MCF 10A (cell line): ENCODE measurements at regions not wholly inside any gene's neighbourhood (a gene's known extent, or its start where the extent isn't known, plus 50 kb on each side); places are given as distances from the start of the nearest gene placed in this dataset.

Source experiments
- BruUV-seq: library from RNA; stranded (reverse); fragments of 400-500 nt; replicated peaks from 2 replicates; lab custom pipeline; 2021; lab: Mats Ljungman, UMichigan
- CTCF ChIA-PET: fragments of 300-600 bp; sonication (Branson Sonifier 250); formaldehyde crosslinking; extraction: SDS; loops from one replicate; lab custom pipeline; 2021; ENCODE audit warnings: antibody characterized with exemption, inconsistent platforms; lab: Yijun Ruan, JAX
- POLR2A ChIA-PET: fragments of 300-600, 350-650 bp; sonication (Branson Sonifier 250); formaldehyde crosslinking; extraction: SDS; loops from one replicate; lab custom pipeline; 2020; ENCODE audit warnings: antibody characterized with exemption, inconsistent platforms; lab: Yijun Ruan, JAX
- DNase-seq: peaks from one replicate; pipeline ENCODE4 v3.0.0-alpha.2; 2018; ENCODE audit not compliant: unreplicated experiment
- H3K27ac Mint-ChIP-seq: one replicate; pipeline ENCODE4 v1.8.0; 2022; ENCODE audit warnings: mild to moderate bottlenecking, low read depth, mixed read lengths; ENCODE audit not compliant: unreplicated experiment
- H3K27me3 Mint-ChIP-seq: one replicate; pipeline ENCODE4 v1.8.0; 2022; ENCODE audit warnings: mixed read lengths; ENCODE audit not compliant: insufficient read depth, unreplicated experiment
- H3K36me3 Mint-ChIP-seq: one replicate; pipeline ENCODE4 v1.8.0; 2022; ENCODE audit warnings: mild to moderate bottlenecking, moderate library complexity, mixed read lengths; ENCODE audit not compliant: insufficient read depth, unreplicated experiment
- H3K4me1 Mint-ChIP-seq: one replicate; pipeline ENCODE4 v1.8.0; 2022; ENCODE audit warnings: mixed read lengths; ENCODE audit not compliant: insufficient read depth, unreplicated experiment
- H3K4me3 Mint-ChIP-seq: one replicate; pipeline ENCODE4 v1.8.0; 2022; ENCODE audit warnings: mild to moderate bottlenecking, moderate library complexity, mixed read lengths; ENCODE audit not compliant: unreplicated experiment
- H3K9me3 Mint-ChIP-seq: one replicate; pipeline ENCODE4 v1.8.0; 2022; ENCODE audit warnings: mixed read lengths; ENCODE audit not compliant: unreplicated experiment
- intact Hi-C: fragments of 100-400 bp; cut with micrococcal nuclease; formaldehyde crosslinking; loops from 2 replicates; pipeline ENCODE4 v1.14.1; 2022
- TF ChIP-seq, protein P1 (sequence below): fragments of 200-600 bp; IDR thresholded peaks from one replicate; pipeline ENCODE4 v1.8.0; 2022; ENCODE audit warnings: antibody characterized with exemption, mild to moderate bottlenecking; ENCODE audit not compliant: unreplicated experiment

DNA sequence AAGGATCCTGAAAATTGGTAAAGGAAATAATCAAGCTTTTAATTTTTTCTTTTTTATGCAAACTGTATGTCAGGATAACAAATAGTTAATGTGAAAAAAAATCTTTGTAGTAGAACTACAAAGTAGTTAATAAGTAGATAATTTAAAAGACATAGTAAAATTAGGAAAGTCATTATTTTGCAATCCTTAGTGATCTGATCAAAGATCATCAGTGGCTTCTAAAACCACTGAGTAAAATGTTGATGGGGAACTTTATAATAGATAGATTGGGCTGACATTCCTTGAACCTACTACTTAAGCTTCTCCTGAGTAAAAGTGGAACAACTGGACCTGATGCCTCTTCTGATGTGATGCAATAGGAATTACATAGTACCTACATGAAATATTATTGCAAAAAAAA lies 119.0 kb upstream of the TMTC2 start:
- intact Hi-C loops, result no loop called here
- H3K9me3 Mint-ChIP-seq, result peaks cover 7% of the 10 kb centered on the region
- no peaks in the 10 kb centered on the region for H3K36me3 Mint-ChIP-seq
- no peak overlapping the region for H3K27ac Mint-ChIP-seq
- H3K27me3 Mint-ChIP-seq, result no peaks in the 10 kb centered on the region
- POLR2A ChIA-PET, result interaction anchor here (0.6 kb wide), 1 partner anchor 80 kb away, joined by 3 read pairs; no protein-coding TSS in a partner anchor
- H3K4me3 Mint-ChIP-seq, result no peak overlapping the region
- CTCF ChIA-PET, result no interaction called here
- TF ChIP-seq, protein P1, sequence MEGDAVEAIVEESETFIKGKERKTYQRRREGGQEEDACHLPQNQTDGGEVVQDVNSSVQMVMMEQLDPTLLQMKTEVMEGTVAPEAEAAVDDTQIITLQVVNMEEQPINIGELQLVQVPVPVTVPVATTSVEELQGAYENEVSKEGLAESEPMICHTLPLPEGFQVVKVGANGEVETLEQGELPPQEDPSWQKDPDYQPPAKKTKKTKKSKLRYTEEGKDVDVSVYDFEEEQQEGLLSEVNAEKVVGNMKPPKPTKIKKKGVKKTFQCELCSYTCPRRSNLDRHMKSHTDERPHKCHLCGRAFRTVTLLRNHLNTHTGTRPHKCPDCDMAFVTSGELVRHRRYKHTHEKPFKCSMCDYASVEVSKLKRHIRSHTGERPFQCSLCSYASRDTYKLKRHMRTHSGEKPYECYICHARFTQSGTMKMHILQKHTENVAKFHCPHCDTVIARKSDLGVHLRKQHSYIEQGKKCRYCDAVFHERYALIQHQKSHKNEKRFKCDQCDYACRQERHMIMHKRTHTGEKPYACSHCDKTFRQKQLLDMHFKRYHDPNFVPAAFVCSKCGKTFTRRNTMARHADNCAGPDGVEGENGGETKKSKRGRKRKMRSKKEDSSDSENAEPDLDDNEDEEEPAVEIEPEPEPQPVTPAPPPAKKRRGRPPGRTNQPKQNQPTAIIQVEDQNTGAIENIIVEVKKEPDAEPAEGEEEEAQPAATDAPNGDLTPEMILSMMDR, result no peak
- H3K4me1 Mint-ChIP-seq, result no peaks in the 10 kb centered on the region
- no peak for DNase-seq
- no TSS peak for BruUV-seq

DNA sequence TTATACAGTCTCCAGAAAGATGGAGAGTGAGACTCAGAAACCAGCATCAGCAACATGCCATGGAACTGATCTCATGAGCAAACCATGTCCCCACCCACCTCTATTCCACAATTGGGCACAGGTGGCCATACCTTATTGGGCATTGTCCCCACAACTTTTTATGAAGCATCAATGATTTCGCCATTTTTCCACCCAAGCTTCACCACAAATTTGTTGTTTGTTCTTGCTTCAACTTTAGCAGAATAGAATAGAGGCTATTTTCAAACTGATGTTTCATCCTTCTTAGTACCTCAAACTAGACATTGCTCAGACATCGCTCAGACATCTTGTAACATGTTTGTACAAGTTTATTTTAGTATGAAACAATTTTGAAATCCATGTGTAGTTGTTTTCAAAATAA lies 112.5 kb upstream of the TMTC2 start:
- ChIA-PET CTCF (interaction anchor here (1.0 to 1.4 kb wide), 2 partner anchors 48 to 112 kb away, joined by 3 read pairs; partner anchors contain the start of gene TMTC2), POLR2A (interaction anchor here (0.6 kb wide), 2 partner anchors 100 to 160 kb away, joined by 3 to 4 read pairs; no protein-coding TSS in a partner anchor)
- no peak overlapping the region for H3K27ac Mint-ChIP-seq
- no peaks in the 10 kb centered on the region for H3K36me3 Mint-ChIP-seq
- TF ChIP-seq, protein P1, result no peak
- H3K4me1 Mint-ChIP-seq, result no peaks in the 10 kb centered on the region
- H3K4me3 Mint-ChIP-seq, result no peak overlapping the region
- H3K9me3 Mint-ChIP-seq, result no peaks in the 10 kb centered on the region
- intact Hi-C loops, result no loop called here
- BruUV-seq, result no TSS peak
- no peak for DNase-seq
- no peaks in the 10 kb centered on the region for H3K27me3 Mint-ChIP-seq

DNA sequence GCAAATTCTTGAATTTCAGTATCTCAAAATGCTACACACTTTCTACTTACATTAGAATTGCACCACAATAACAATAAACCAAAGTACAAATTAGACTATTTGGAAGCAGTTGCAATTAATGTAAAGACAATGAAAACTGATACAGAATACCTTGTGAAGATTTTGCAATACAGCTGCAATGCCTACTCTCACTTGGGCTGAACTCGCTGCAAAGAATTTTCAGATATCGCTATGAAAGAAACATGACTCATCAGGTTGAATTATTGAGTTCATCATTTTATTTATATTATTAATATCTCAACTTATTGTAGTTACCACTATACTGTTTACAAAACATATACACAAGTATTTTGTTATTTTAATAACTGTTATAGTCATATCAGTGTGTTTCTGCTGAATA lies 108.0 kb upstream of the TMTC2 start:
- TF ChIP-seq, protein P1, result no peak
- Mint-ChIP-seq H3K27ac (no peak overlapping the region), H3K27me3 (no peaks in the 10 kb centered on the region), H3K4me1 (no peaks in the 10 kb centered on the region), H3K9me3 (no peaks in the 10 kb centered on the region), H3K4me3 (no peak overlapping the region), H3K36me3 (no peaks in the 10 kb centered on the region)
- intact Hi-C loops, result no loop called here
- POLR2A ChIA-PET, result interaction anchor here (0.7 kb wide), 1 partner anchor 37 kb away, joined by 3 read pairs; no protein-coding TSS in a partner anchor
- CTCF ChIA-PET, result no interaction called here
- no peak for DNase-seq
- BruUV-seq, result no TSS peak

DNA sequence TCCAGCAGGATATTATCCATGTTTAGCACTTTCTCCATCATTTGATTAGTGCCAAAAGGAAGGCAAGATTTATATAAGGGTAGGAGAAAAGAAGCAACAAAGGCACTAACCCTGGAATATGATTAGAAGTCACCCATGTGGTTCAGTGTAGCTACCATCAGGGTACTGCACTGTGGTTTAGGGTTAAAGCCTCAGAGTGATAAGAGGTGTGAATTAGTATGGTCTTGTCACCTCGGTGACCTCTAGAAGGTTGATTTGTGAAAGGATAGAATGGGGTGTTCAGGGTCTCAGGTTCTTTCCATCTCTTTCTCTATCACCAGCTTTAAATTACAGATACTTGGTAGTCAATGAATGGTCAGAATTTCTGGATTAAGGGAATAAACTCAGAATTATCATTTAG lies 103.0 kb upstream of the TMTC2 start:
- CTCF ChIA-PET, result no interaction called here
- Mint-ChIP-seq H3K4me3 (no peak overlapping the region), H3K9me3 (peaks cover 17% of the 10 kb centered on the region), H3K4me1 (no peaks in the 10 kb centered on the region), H3K27me3 (no peaks in the 10 kb centered on the region), H3K27ac (no peak overlapping the region), H3K36me3 (no peaks in the 10 kb centered on the region)
- POLR2A ChIA-PET, result no interaction called here
- TF ChIP-seq, protein P1, result no peak
- intact Hi-C loops, result no loop called here
- no peak for DNase-seq
- no TSS peak for BruUV-seq
